Esophagus muscularis mucosa (tissue), 4 donors: ENCODE measurements at regions not wholly inside any gene's neighbourhood (a gene's known extent, or its start where the extent isn't known, plus 50 kb on each side); places are given as distances from the start of the nearest gene placed in this dataset.
"Not testable (repeated sequence)": the region's sequence is repeated elsewhere in the genome, so short reads cannot be mapped to it uniquely, and the experiment has no call there.

Experiments used
- EP300 ChIP-seq: sonication (generic); formaldehyde crosslinking; IDR thresholded peaks from one replicate; pipeline ENCODE4 v1.6.1; 2017; ENCODE audit warnings: antibody characterized with exemption
- POLR2A ChIP-seq: fragments of 450-650 bp; IDR thresholded peaks from one replicate; pipeline ENCODE4 v1.6.1; 2017; ENCODE audit warnings: antibody characterized with exemption, moderate library complexity, mild to moderate bottlenecking, low read depth
- TF ChIP-seq, protein P1 (sequence below), 3 experiments: fragments of 200-600 bp in 2 of 3; fragments of 450-650 bp in 1 of 3; sonication (generic) in 2 of 3; IDR thresholded peaks; one replicate each; pipeline ENCODE4 v1.5.1; 2017 to 2019; ENCODE audit warnings: antibody characterized with exemption in 3 of 3, mild to moderate bottlenecking in 2 of 3, moderate library complexity in 1 of 3

DNA sequence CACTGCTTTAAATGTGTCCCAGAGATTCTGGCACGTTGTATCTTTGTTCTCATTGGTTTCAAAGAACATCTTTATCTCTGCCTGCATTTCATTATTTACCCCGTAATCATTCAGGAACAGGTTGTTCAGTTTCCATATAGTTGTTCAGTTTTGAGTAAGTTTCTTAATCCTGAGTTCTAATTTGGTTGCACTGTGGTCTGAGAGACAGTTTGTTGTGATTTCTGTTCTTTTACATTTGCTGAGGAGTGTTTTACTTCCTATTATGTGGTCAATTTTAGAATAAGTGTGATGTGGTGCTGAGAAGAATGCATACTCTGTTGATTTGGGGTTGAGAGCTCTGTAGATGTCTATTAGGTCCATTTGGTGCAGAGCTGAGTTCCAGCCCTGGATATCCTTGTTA lies 148.1 kb downstream of the VSIG4 start:
- TF ChIP-seq, protein P1, sequence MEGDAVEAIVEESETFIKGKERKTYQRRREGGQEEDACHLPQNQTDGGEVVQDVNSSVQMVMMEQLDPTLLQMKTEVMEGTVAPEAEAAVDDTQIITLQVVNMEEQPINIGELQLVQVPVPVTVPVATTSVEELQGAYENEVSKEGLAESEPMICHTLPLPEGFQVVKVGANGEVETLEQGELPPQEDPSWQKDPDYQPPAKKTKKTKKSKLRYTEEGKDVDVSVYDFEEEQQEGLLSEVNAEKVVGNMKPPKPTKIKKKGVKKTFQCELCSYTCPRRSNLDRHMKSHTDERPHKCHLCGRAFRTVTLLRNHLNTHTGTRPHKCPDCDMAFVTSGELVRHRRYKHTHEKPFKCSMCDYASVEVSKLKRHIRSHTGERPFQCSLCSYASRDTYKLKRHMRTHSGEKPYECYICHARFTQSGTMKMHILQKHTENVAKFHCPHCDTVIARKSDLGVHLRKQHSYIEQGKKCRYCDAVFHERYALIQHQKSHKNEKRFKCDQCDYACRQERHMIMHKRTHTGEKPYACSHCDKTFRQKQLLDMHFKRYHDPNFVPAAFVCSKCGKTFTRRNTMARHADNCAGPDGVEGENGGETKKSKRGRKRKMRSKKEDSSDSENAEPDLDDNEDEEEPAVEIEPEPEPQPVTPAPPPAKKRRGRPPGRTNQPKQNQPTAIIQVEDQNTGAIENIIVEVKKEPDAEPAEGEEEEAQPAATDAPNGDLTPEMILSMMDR (IDR thresholded peaks at IDR 0.05), result not testable (repeated sequence)
- not testable (repeated sequence) for TF ChIP-seq POLR2A, EP300
